ENCODE measurements at regions not wholly inside any gene's neighbourhood (a gene's known extent, or its start where the extent isn't known, plus 50 kb on each side); places are given as distances from the start of the nearest gene placed in this dataset.
A peak's percentile ranks its signal among the peaks of the same experiment; 100 is the strongest.

DNA sequence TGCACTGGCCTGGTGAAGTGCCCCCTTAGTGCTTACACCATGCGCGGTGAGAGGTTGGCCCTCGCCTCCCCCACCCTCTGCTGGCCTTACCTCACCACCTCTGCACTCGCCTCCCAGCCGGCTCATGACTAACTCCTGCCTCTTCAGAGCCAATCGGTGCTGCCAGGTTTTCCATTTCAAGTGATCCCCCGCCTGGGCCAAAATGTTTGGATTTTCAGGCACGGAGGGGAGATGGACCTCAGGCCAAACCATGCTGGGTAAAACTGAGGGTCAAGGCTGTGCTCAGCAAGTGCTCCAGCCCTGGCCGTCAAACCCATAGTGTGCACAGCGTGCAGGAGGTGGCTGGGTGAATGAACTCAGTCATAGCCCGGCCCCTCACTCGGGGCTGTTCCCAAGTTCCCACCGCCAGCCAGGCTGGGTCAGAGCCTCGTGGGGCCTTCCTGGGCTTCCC lies 175.4 kb downstream of the SEC14L1 start:
- H3K9me3 ChIP-seq (ENCODE audit: control insufficient read depth, insufficient read depth, low read length) = no peaks in the 10 kb centered on the region; the same call in 1 of the 2 replicates
- no peak overlapping the region for H3K4me3 ChIP-seq (ENCODE audit: low read depth, low read length)
- ChIA-PET CTCF (no interaction called here), POLR2A (no interaction called here)
- H3K27me3 ChIP-seq (ENCODE audit: control insufficient read depth, insufficient read depth, low read length) = no peaks in the 10 kb centered on the region
- no peak for DNase-seq (ENCODE audit: low read depth, low spot score)
- TF ChIP-seq CTCF (IDR thresholded peaks at IDR 0.05; ENCODE audit: low read depth, low read length) = no peak
- peak overlapping the region; percentile 92 for H3K27ac ChIP-seq (ENCODE audit: low read depth, low read length)

DNA sequence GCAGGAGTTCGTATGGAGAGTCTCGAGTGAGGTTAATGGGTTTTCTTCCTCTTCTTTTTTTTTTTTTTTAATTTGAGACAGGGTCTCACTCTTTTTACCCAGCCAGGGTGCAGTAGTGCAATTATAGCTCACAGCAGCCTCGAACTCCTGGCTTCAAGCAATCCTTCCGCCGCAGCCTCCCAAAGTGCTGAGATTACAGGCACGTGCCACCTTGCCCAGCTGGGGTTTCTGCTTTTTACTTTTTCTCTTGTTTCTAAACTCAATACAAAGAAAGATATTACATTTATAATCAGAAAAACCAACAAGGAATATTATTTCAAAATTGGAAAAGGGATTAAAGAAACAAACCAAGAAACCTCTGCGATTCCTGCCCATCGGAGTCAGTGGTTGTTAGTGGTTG lies 175.9 kb downstream of the SEC14L1 start:
- no peak for TF ChIP-seq CTCF (IDR thresholded peaks at IDR 0.05; ENCODE audit: low read depth, low read length)
- POLR2A ChIA-PET = no interaction called here
- Histone ChIP-seq H3K9me3 (ENCODE audit: control insufficient read depth, insufficient read depth, low read length) (peaks cover 2% of the 10 kb centered on the region; the same call in 1 of the 2 replicates), H3K27ac (ENCODE audit: low read depth, low read length) (peak overlapping the region; percentile 92), H3K4me3 (ENCODE audit: low read depth, low read length) (no peak overlapping the region), H3K27me3 (ENCODE audit: control insufficient read depth, insufficient read depth, low read length) (no peaks in the 10 kb centered on the region)
- CTCF ChIA-PET = no interaction called here
- no peak for DNase-seq (ENCODE audit: low read depth, low spot score)

- no peak overlapping the region for H3K4me3 ChIP-seq (ENCODE audit: low read depth, low read length)
- CTCF ChIA-PET = no interaction called here
- H3K27ac ChIP-seq (ENCODE audit: low read depth, low read length) = peak overlapping the region; percentile 39
- H3K9me3 ChIP-seq (ENCODE audit: control insufficient read depth, insufficient read depth, low read length) = peaks cover 5% of the 10 kb centered on the region; the same call in 1 of the 2 replicates
- TF ChIP-seq CTCF (IDR thresholded peaks at IDR 0.05; ENCODE audit: low read depth, low read length) = no peak
- DNase-seq (ENCODE audit: low read depth, low spot score) = no peak
- H3K27me3 ChIP-seq (ENCODE audit: control insufficient read depth, insufficient read depth, low read length) = no peaks in the 10 kb centered on the region
- POLR2A ChIA-PET = no interaction called here
Measured at GRCh38 chr17:77317091-77317750, 176.5 kb downstream of the SEC14L1 start.

DNA sequence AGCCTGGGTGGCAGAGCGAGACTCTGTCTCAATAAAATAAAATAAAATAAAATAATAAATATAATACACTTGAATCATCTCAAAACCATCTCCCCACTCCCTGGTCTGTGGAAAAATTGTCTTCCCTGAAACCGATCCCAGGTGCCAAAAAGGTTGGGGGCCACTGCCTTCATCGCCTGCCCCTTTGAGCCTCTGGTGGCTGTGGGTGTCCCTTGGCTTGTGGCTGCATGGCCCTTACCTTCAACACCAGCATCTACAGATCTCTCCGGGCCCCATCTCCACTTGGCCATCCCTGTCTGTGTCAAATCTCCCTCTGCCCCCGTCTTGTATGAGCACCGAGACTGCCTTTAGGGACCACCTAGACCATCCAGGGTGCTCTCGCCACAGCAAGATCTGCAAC lies 177.3 kb downstream of the SEC14L1 start:
- CTCF ChIA-PET = no interaction called here
- TF ChIP-seq CTCF (IDR thresholded peaks at IDR 0.05; ENCODE audit: low read depth, low read length) = no peak

GRCh38 chr17:77318491-77319210 lies 177.9 kb downstream of the SEC14L1 start:
- H3K9me3 ChIP-seq (ENCODE audit: control insufficient read depth, insufficient read depth, low read length) = peaks cover 5% of the 10 kb centered on the region; the same call in 1 of the 2 replicates
- peak overlapping the region; percentile 81 for H3K27ac ChIP-seq (ENCODE audit: low read depth, low read length)
- DNase-seq (ENCODE audit: low read depth, low spot score) = no peak
- ChIA-PET POLR2A (no interaction called here), CTCF (no interaction called here)
- no peak for TF ChIP-seq CTCF (IDR thresholded peaks at IDR 0.05; ENCODE audit: low read depth, low read length)
- no peaks in the 10 kb centered on the region for H3K27me3 ChIP-seq (ENCODE audit: control insufficient read depth, insufficient read depth, low read length)
- H3K4me3 ChIP-seq (ENCODE audit: low read depth, low read length) = no peak overlapping the region

More for the DNA sequence above, 177.3 kb downstream of the SEC14L1 start:
- H3K27ac ChIP-seq (ENCODE audit: low read depth, low read length) = no peak overlapping the region
- no peak overlapping the region for H3K4me3 ChIP-seq (ENCODE audit: low read depth, low read length)
- POLR2A ChIA-PET = no interaction called here
- no peak for DNase-seq (ENCODE audit: low read depth, low spot score)
- H3K9me3 ChIP-seq (ENCODE audit: control insufficient read depth, insufficient read depth, low read length) = peaks cover 5% of the 10 kb centered on the region; the same call in 1 of the 2 replicates
- no peaks in the 10 kb centered on the region for H3K27me3 ChIP-seq (ENCODE audit: control insufficient read depth, insufficient read depth, low read length)
